ENCODE measurements at regions not wholly inside any gene's neighbourhood (a gene's known extent, or its start where the extent isn't known, plus 50 kb on each side); places are given as distances from the start of the nearest gene placed in this dataset.

DNA sequence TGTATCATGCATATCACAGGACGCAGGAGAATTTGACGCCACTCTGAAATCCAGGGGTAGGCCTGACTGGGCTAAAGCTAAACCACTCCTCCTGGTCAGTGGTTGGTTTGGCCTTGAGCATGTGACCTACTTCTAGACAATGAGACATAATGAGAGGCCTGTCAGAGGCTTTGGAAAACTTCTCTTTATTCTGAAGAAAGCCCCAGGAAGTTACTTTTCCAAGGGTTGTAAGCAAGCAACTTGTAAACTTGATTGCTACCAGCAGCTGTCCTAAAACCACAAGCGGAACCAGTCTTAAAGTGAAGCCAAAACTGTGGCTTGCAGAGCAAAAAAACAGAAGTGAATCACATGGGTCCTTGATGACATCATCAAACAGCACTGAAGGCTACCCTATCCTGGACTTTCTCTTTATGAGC lies 138.2 kb upstream of the COX10 start:
- TF ChIP-seq, protein P1, sequence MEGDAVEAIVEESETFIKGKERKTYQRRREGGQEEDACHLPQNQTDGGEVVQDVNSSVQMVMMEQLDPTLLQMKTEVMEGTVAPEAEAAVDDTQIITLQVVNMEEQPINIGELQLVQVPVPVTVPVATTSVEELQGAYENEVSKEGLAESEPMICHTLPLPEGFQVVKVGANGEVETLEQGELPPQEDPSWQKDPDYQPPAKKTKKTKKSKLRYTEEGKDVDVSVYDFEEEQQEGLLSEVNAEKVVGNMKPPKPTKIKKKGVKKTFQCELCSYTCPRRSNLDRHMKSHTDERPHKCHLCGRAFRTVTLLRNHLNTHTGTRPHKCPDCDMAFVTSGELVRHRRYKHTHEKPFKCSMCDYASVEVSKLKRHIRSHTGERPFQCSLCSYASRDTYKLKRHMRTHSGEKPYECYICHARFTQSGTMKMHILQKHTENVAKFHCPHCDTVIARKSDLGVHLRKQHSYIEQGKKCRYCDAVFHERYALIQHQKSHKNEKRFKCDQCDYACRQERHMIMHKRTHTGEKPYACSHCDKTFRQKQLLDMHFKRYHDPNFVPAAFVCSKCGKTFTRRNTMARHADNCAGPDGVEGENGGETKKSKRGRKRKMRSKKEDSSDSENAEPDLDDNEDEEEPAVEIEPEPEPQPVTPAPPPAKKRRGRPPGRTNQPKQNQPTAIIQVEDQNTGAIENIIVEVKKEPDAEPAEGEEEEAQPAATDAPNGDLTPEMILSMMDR (IDR thresholded peaks at IDR 0.05; ENCODE audit: borderline replicate concordance, extremely low read depth, insufficient read depth): no peak
- intact Hi-C loops (cut with DNase I): no loop called here
- H3K9me3 ChIP-seq (ENCODE audit: control insufficient read depth in 2 of 3, insufficient read depth in 1 of 3, low read length in 3 of 3): no peaks in the 10 kb centered on the region
- FAIRE-seq (no peak), DNase-seq (peak in 1 of 5 donors; percentile 53)
- no peaks in the 10 kb centered on the region for H3K36me3 ChIP-seq (ENCODE audit: control insufficient read depth in 2 of 3, insufficient read depth in 3 of 3, low read length in 3 of 3)
- H3K27ac ChIP-seq (ENCODE audit: low read depth in 2 of 2, low read length in 2 of 2): no peak overlapping the region
- H3K27me3 ChIP-seq (ENCODE audit: control insufficient read depth, insufficient read depth, low read length): no peaks in the 10 kb centered on the region
- no peak overlapping the region for H3K4me3 ChIP-seq (ENCODE audit: low read length in 3 of 3)
- no peak overlapping the region for H3K9ac ChIP-seq (ENCODE audit: low read length in 3 of 3)
- no peaks in the 10 kb centered on the region for H3K4me1 ChIP-seq (ENCODE audit: control insufficient read depth in 2 of 3, insufficient read depth in 2 of 3, low read depth in 1 of 3, low read length in 3 of 3)

DNA sequence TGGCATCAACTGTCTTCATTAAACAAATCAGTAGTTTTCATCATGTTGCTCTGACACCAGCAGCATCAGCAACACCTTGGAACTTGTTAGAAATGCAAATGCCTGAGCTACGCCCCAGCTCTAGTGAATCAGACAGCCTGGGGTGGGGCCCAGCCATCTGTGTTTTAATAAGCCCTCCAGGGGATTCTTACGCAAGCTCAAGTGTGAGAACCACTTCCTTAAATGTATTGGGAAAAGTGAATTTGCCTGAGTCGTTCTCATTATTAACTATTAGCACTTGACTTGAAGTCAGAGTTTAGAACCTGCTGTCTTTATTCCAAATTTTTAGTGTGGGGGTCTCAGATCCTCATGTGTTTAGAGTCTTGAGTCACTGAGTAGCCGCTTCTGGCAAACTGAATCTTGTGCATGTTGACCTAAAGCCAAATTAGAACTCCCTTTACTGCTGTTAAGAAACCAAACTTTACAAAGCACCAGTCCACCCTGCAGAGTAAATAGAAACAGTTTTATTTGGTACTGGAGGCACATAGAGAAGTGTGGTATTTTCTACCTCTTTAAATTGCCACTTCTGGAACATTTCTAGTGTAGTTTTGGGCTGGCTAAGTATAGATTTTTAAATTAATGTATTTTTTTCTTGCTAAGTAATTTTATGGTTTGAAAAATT lies 137.4 kb upstream of the COX10 start:
- DNase-seq (peak in 2 of 5 donors; percentile 9 to 77), FAIRE-seq (no peak)
- H3K36me3 ChIP-seq (ENCODE audit: control insufficient read depth in 2 of 3, insufficient read depth in 3 of 3, low read length in 3 of 3): no peaks in the 10 kb centered on the region
- H3K4me1 ChIP-seq (ENCODE audit: control insufficient read depth in 2 of 3, insufficient read depth in 2 of 3, low read depth in 1 of 3, low read length in 3 of 3): no peaks in the 10 kb centered on the region
- TF ChIP-seq, protein P1 (IDR thresholded peaks at IDR 0.05; ENCODE audit: borderline replicate concordance, extremely low read depth, insufficient read depth): no peak
- H3K27ac ChIP-seq (ENCODE audit: low read depth in 2 of 2, low read length in 2 of 2): no peak overlapping the region
- H3K4me3 ChIP-seq (ENCODE audit: low read length in 3 of 3): no peak overlapping the region
- H3K9ac ChIP-seq (ENCODE audit: low read length in 3 of 3): no peak overlapping the region
- no peaks in the 10 kb centered on the region for H3K27me3 ChIP-seq (ENCODE audit: control insufficient read depth, insufficient read depth, low read length)
- peaks cover 0 to 2% (median 0%) of the 10 kb centered on the region in 3 donors for H3K9me3 ChIP-seq (ENCODE audit: control insufficient read depth in 2 of 3, insufficient read depth in 1 of 3, low read length in 3 of 3)
- intact Hi-C loops (cut with DNase I): no loop called here

DNA sequence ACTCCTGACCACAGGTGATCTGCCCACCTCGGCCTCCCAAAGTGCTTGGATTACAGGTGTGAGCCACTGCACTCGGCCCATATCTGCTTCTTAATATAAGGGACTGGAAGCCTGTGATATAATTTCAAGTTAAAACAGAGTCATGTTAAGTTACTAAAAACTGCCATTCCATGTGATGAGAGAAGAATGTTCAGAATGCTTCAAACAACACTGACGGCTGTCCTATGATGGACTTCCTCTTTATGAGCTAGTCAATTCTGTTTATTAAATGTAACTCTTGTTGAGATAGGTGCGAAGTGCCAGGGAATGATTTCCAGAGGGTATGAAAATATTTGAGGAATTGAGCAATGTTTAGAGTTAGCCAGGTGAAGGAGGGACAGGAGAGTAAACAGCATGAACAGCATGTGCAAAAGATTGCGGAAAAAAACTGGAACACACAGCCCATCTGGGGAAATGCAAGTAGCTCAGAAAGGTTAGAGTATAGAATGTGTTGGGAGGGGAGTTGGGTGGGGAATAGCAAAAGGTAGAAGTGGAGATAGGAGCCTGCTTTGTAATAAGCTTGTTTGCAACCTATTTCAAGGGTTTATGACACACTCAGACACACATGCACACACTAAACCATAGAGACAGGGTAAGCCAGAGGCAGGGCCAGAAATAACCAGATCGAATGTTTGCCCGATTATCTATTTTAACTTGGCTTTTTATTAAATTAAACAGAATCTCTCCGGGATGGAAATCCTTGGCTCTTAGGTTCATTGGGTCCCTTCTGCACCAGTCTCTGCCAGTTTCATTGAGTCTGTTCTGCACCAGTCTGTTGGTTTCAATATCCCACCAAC lies 135.6 kb upstream of the COX10 start:
- FAIRE-seq: no peak
- no peaks in the 10 kb centered on the region for H3K27me3 ChIP-seq (ENCODE audit: control insufficient read depth, insufficient read depth, low read length)
- no peak overlapping the region for H3K4me3 ChIP-seq (ENCODE audit: low read length in 3 of 3)
- H3K36me3 ChIP-seq (ENCODE audit: control insufficient read depth in 2 of 3, insufficient read depth in 3 of 3, low read length in 3 of 3): no peaks in the 10 kb centered on the region
- H3K4me1 ChIP-seq (ENCODE audit: control insufficient read depth in 2 of 3, insufficient read depth in 2 of 3, low read depth in 1 of 3, low read length in 3 of 3): no peaks in the 10 kb centered on the region
- H3K9me3 ChIP-seq (ENCODE audit: control insufficient read depth in 2 of 3, insufficient read depth in 1 of 3, low read length in 3 of 3): peaks cover 0 to 2% (median 0%) of the 10 kb centered on the region in 3 donors
- no peak for DNase-seq
- no peak overlapping the region for H3K9ac ChIP-seq (ENCODE audit: low read length in 3 of 3)
- no peak overlapping the region for H3K27ac ChIP-seq (ENCODE audit: low read depth in 2 of 2, low read length in 2 of 2)
- intact Hi-C loops (cut with DNase I): no loop called here
- TF ChIP-seq, protein P1 (IDR thresholded peaks at IDR 0.05; ENCODE audit: borderline replicate concordance, extremely low read depth, insufficient read depth): no peak

Measured in kidney (tissue), 13 donors.